HG02642 (cell line): ENCODE measurements at regions not wholly inside any gene's neighbourhood (a gene's known extent, or its start where the extent isn't known, plus 50 kb on each side); places are given as distances from the start of the nearest gene placed in this dataset.

ENCODE experiments used
- ATAC-seq: cut with Tn5 transposase; IDR thresholded peaks from one replicate; pipeline ENCODE4 v1.9.1; 2021; ENCODE audit warnings: mild to moderate bottlenecking; ENCODE audit not compliant: unreplicated experiment, poor library complexity

DNA sequence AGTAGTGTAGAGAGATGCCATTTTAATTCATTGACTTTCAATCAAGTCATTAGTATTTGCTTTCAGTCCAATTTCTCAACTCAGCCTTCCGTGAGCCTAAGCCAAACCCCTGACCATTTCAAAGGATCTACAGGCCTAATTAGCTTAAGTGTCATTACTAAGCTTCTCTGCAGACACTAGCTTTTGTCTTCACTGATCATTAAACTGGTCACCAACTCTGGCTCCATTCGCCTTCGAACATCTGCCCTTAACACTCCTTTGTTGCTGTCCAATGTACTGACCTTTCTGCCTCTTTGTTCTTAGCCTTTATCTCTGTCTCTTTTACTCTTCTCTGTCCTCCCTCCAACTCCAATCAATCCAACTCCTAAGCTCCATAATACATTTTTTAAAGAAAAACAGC, 299.3 kb downstream of the DIRAS2 start:
- ATAC-seq, result no peak

DNA sequence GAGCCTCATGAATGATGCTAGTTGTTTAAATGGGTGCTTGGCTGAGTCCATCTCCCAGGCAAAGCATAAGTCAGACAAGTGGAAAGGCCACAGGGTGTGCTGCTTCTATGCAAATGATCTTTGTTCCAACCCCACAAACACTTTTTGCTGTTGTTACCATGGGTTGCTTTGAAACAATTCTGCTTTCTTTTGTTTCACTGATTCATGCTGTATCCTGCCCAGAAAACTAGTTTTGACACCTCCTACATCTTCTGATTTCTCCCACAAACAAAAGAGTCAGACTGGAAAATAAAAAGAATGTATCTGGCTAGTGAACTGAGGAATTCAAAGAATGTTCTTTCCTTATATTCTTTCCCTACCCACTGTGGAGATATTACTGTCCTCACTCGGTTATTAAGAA, 298.6 kb downstream of the DIRAS2 start:
- ATAC-seq, result no peak

DNA sequence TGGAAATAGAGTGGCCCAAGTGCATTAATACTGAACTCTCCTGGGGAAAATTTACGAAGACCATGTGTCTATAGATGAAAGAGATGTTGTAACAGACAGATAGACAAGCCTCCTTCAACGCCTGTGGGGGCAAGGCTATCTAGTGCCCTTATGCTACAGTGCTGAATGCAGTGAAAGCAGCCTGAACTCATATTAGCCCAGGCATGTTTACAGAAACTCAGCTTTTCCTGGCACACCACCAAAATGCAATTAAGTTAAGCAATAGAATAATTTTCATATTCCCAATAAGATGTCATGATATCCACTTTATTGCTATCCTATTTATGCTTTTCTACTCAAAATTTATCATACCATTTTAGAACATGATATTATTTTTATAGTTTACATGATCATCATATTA, 277.0 kb downstream of the DIRAS2 start:
- no peak for ATAC-seq

DNA sequence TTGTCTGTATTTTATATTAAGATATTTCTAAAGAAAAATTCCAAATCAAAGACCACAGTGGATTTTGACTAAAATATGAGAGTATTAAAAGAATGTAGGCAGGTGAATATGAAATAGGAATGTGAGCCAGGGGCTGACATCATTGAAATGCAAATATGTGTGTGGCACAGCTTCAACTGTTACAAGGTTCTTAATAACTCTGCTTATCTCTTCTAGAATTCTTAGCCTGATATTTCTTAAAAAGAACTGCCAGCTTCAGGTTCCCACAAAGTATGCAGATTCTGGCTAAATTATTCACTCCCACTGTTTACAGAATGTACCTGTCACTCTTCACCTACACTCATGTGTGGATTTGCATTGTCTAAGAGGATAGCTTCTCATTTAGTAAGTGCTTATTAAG, 274.4 kb downstream of the DIRAS2 start:
- no peak for ATAC-seq

DNA sequence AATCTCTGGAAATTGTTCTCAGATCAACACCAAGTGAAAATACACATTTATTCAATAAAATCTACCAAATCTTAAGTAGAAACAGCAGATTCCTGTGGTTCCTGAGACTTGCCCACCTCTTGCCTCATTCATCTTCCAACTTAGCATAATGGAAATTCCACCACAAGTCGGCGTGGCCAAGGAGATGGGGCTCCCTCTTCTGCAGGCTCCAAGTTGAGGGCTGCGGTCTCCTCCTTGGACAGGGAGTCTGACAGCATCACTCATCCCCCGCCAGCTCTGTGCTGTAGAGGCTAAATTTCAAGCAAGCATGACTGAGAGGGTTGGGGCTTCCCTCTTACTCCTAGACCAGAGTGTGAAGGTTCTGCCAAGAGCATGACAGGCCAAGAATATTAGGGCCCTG, 273.7 kb downstream of the DIRAS2 start:
- no peak for ATAC-seq

DNA sequence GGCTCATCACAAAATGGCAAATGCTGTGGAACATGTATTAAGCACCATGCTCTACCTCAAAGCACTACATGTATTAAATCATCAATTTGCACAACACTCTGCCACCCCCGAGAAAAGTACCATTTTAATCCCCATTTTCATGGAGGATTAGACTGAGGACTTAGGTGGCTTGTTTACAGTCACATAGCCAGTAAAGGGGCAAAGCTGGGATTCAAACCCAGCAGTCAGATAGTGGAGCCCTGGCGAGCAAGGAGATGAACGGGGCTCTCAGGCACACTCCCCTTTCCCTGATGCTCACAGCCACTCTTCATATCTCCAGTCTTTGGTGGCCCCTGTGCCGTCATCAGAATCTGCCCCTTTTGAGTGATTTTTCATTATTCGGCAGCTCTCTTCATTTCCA, 262.9 kb downstream of the DIRAS2 start:
- no peak for ATAC-seq

DNA sequence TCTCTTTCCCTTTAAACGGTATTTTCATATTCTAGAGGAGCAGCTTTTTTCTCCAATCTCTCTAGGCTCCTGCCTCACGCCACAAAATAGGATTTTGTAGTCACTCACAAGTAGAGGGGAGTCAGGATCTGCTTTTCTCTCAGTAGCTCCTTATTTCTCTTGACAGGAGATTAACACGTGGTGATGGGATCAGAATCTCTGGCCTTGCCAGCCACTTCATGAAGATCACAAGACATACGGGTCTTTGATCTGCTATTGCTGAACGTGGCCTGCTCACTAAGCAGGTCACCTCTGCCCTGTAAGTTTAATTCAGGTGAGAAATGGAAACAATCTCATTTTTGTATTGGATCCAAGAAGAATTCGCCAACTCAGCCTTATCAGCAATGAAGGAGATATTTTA, 257.5 kb downstream of the DIRAS2 start:
- ATAC-seq, result no peak

DNA sequence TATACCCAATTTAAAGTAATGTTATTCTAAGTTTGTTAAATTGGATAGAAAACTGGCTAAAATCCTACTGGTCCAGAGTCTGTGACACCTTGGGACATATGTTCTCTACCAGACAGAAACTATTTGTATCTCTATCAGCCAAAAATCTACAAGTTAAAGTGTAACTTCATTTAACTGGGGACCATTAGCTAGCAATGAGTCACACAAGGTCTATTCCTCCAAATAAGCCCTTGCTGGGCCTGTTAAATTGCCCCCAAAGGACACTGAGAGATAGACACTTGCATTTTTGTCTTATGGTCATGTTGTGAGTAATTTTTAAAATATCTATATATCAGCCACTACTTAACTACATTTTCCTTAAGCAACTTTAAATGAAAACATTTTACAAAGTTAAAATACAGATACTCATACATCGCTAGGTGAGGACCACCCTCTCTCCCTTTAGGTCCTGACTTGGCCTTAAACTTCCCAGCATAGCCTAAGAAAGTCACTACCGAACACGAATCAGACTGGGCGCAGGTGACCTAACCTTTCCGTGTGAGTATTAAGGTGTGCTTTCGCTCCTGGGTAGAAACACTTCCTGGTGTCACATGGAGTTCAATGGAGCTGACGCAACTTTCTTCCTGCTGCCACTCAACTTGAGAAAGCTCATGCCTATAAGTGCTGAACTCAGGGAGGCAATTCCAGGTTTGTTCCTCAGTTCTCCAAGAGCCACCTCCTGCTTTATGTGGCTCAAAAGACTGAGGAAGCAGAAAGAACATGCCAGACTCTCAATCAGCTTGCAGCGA, 249.1 kb downstream of the DIRAS2 start:
- ATAC-seq, result no peak

DNA sequence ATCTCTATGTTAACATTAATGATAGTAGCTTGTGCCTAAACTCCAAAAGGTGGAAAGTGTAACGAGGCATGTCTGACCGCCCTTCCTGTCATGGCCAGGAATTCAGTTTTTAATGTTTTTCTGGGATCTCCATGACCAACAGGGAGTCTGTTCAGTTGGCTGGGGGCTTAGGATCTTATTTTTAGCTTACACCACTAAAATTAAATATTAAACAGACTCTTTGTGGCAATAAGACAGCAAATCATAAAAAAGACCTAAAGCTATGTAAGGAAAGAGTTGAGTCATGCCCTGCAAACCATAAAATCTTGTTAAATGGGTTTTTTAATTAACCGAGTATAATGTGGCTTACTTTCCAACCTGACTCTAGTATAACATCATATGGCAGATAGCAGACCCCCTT, 247.8 kb downstream of the DIRAS2 start:
- no peak for ATAC-seq

DNA sequence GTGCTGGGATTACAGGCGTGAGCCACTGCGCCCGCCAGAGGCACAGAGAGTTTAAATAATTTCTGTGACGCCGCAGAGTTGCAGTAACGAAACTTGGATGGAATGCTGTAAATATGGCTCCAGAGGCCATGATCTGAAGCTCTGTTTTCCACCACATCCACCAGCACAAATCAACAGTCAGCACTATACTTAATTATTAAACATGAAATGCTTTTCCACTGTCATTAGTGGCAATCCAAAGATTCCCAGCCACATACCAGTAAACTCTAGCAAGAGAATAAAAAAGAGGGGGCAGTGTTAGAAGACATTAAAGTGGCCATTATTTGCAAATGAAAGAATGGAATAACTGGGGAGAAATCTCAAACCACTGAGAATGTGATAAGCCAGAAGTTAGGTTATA, 242.5 kb downstream of the DIRAS2 start:
- ATAC-seq, result no peak

DNA sequence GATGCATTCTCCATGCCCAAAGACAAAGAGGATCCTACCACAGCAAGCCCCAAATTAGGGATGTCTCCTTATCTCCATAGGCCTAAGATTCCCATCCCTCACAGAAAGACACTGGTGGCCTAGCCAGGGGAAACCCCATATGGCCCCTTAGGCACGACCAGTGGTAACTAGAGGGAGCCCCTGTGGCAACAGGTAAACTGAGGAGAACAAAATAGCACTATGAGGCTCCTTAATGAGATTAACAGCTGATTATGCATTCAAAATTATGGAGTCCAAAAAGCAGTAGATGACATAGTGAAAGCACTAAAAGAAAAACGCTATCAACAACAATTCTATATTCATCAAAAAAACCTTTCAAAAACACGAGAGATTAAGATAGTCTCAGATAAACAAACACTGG, 234.0 kb downstream of the DIRAS2 start:
- no peak for ATAC-seq

DNA sequence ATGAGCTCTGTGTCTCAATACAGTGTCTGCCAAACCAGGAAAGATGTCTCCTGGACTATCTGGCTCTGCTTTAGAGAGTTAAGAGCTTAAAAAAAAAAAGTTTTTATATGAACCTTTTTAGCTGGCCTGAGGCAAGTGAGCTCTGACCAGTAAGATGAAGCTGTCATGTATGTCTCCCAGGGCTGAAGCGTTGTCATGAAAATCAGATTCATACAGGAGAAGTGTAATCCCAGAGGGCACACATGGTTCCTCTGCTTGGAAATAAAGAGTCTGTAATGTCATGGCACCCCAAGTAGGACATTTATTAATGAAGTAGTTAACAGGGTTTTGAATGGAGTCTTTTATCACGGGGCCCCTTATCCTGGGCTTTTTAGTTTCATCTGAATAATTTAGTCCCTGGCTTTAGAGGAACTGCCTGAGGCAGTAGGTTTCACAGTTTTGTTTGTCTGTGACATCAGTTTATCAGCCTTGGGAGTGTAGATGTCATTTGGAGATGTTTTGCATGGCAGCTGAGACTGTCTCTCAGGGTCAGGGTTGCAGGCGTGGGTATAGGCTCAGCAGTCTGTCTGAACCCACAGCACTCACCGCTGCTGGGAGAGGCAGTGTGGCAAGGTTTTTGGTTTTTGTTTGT, 223.3 kb downstream of the DIRAS2 start:
- ATAC-seq, result no peak

DNA sequence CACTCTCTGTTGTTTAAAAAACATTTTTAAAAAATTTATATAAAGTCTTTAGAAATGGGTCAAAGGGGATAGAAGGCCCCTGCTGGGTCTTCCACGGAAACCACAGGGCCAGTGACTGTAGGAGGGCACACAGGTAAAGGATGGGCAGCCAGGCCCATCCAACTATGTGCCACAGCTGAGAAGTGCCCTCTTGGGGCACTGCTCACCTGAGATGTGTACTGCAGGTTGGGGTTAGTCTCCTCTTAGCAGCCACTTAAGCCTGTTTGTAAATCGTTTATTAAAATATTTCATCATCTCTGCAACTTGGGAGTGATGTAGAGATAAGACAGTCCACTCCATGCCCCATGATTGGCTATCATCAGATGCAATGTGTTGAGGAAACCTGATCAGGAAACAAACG, 222.4 kb downstream of the DIRAS2 start:
- ATAC-seq, result no peak

DNA sequence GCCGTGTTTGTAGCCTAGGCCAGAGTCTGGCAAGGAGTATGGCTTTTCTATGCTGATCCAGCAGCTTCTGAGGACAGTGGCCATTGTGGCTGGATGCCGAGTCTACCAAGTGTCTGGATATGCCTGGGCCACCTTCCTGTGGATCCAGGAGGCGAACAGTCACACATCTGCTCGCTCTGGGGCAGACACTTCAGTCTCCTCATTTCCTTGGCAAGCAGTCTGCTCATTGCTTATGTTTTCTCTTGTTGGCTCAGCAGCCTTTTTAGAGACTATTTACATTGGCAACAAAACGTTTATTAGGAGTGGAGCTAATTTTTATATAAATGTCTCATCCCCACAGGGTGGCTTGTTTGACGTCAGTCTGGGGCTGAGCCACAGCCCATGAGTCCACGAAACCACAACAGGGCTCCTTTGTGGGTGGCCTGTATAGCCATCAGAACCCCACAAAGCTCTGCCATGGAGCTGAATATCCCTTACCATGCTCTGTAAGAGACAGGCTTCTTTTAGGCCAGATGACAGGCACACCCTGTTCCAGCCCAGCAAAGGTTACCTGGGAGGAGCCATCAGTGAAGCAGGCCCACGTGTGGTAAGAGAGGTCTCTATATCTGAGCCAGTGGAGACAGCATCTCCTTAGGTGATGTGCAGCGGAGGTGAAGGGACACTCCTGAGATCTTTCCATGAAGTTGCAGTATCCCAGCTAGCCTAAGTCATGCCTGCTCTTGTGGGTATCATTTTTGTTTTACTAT, 221.7 kb downstream of the DIRAS2 start:
- ATAC-seq, result no peak

DNA sequence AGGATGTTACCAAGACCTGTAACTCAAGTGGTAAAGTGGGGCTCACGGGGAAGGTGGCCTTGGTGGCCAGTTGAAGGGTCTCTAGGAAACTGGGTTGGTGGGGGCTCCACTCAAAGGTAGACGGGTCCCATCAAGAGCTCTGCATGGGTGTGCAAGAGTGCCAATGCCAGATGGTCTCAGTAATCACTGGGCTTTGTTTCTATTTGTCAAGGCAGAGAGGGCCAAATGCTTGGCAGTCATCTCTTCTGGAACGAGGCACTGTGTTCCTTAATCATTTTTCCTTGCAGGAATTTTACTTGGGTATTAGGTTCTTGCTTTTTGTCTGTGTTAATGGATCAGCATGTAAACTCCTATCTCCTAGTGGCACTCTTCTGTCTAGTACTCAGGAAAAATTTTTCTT, 220.8 kb downstream of the DIRAS2 start:
- ATAC-seq, result no peak

DNA sequence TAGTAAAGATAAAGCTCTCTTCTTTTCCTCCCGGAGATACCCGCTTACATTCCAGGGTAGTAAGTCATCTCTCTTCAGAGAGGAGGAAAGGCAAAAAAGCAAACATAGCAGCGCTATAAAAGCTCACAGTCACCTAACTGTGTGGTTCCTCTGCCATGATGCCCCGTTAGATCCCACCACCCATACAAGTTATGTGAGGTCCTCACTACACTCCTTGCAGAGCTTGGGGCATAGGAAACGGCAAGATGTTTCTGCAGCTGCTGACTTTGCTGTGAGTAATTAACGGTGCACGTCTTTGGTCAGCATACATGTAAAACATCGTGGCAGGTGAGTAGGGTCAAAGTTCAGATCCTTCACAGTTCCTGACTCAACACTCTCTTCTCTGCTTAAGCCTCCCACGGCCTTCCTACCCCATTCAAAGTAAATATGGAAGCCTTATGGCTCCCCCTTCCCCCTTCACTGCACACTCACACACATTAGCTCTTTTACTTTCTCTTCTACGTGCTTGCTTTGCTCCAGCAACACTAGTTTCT, 218.9 kb downstream of the DIRAS2 start:
- ATAC-seq, result no peak

DNA sequence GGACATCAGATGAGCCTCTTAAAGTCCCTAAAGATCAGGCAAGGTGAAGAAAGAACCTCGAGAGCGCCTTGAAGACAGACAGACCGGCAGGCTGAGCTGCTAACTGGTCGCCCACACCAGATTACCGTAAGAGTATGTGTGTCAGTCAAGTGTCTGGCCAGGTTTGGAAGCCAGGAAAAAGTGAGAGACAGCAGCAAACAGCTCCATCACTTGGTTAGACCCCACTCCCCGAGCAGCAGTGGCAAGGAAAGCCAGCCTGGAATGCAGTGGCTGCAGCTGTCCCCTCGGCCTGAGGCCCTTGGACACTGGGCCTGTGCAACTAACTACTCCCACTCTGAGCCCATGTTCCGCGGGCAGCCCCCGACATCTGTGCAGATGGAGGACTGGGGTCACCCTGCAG, 214.1 kb downstream of the DIRAS2 start:
- ATAC-seq, result no peak

DNA sequence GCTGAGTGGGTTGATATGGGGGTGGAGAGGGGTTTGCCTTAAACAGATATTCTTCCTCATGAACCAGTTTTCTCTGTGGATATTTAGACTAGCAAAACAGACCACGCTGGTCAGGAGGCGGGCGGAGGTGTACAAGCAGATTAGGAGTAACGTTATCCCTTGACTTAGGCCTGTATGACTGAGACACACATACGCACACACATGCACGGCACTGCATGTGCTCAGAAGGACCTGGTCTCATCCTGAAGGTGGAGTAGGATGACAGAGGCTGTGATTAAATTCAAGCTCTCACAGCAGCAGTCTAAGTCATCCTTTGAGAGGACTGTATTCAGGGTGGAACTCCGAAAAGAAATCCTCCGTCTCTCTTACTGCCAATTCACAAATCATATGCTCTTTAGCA, 209.7 kb downstream of the DIRAS2 start:
- no peak for ATAC-seq

DNA sequence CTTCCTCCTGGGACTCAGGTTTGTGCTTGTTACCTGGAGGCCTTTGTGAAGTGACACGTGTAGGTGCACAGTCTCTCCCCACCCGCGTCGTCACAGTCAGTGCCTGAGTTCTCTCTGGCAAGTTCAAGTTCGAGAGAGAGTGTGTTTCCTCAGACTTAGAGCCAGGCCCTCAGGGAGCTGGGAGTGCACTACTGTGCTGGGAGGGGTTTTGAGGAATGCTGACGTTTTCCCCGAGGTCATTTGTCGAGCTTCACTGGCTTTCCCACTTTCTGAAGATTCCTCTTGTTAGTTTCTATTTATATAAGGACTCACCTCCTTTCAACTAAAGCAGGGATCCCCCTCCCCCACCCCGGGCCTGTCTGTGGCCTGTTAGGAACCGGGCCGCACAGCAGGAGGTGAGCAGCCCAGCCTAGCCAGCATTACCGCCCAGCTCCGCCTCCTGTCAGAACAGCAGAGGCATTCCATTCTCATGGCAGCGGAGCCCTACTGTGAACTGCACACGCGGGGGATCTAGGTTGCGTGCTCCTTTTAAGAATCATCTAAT, 209.2 kb downstream of the DIRAS2 start:
- no peak for ATAC-seq

DNA sequence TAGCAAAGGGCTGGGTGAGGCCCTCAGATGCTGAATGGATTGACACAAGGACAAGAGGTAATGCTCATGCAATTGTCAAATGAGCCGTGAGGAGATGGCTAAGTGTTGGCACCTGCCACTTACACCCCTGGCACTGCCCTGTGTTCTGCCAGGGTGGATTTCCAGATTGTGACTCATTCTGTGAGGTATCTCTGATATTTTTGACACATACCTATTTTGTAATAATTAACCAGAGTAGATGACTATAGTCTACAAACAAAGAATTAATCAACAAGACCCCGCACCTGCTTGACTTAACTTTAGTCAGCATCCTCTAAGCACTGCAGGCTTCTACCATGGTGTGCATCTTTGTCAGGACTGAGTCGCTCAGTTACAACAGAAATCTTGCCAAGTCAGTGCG, 200.8 kb downstream of the DIRAS2 start:
- no peak for ATAC-seq

DNA sequence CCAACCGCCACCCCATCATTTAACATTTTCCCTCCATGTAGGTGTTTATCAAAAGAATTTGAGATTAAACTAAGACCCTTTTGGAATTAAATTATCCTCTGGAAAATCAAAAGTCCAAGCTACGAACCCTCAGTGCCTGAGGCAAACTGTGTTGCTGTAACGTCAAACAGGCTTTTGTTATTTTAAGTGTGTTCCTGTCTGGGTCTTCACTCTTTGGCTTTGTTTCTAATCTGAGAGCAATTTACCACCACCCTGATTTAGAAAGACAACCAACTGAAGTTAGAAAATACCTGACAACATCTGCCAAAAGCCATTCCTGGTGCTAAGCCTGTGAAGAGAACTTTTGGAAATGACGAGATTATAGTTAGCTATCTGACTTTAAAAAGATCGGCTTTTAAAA, 199.9 kb downstream of the DIRAS2 start:
- no peak for ATAC-seq
